GM12891 (cell line): ENCODE measurements at regions not wholly inside any gene's neighbourhood (a gene's known extent, or its start where the extent isn't known, plus 50 kb on each side); places are given as distances from the start of the nearest gene placed in this dataset.

Experiments
- PAX5 ChIP-seq: IDR thresholded peaks from 2 replicates; pipeline ENCODE4 v1.6.1; 2011; ENCODE audit warnings: low read length, moderate library complexity, mild to moderate bottlenecking; ENCODE audit not compliant: insufficient read depth, severe bottlenecking
- POLR2A ChIP-seq: IDR thresholded peaks from 2 replicates; pipeline ENCODE4 v1.6.1; 2011; ENCODE audit warnings: low read depth, low read length, control low read depth
- POLR2AphosphoS5 ChIP-seq: IDR thresholded peaks from 2 replicates; pipeline ENCODE4 v1.6.1; 2011; ENCODE audit warnings: low read depth, low read length, control low read depth
- POU2F2 ChIP-seq: IDR thresholded peaks from 2 replicates; pipeline ENCODE4 v1.6.1; 2011; ENCODE audit warnings: low read depth, mild to moderate bottlenecking, control low read depth, low read length, moderate library complexity
- SPI1 ChIP-seq: IDR thresholded peaks from 2 replicates; pipeline ENCODE4 v1.6.1; 2011; ENCODE audit warnings: low read depth, low read length, control low read depth
- TAF1 ChIP-seq: IDR thresholded peaks from 2 replicates; pipeline ENCODE4 v1.6.1; 2011; ENCODE audit warnings: low read depth, low read length, control low read depth

DNA sequence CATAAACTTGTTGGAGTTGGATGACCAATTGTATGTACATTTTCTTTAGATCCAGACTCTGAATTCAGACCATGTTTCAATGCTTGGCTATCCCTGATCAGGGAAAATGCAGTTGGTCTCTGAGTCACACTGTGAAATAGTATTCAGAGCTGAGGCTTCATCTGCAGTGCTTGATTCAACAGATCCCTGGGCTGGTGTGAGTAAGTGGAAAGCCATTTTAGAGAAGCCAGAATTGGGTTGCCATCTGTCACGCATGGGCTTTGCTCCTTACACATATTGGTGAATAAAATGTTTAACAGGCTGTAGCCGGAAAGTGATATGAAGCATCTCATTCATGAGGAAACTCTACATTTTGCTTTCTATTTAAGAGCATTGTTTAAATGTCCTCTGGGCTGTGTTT lies 50.0 kb upstream of the ACYP2 start:
- TF ChIP-seq POLR2AphosphoS5 (no peak), POLR2A (no peak), TAF1 (no peak), SPI1 (no peak), POU2F2 (no peak), PAX5 (no peak)
